Activated T-cell treated with anti-CD3 and anti-CD28 coated beads for 48 hours (primary cell): ENCODE measurements at regions not wholly inside any gene's neighbourhood (a gene's known extent, or its start where the extent isn't known, plus 50 kb on each side); places are given as distances from the start of the nearest gene placed in this dataset.
"Not testable (repeated sequence)": the region's sequence is repeated elsewhere in the genome, so short reads cannot be mapped to it uniquely, and the experiment has no call there.

ENCODE experiments used
- DNase-seq: peaks from one replicate; pipeline ENCODE4 v3.0.0-alpha.2; 2020; ENCODE audit warnings: low read depth

GRCh38 chr4:8675906-8676305 is 83.3 kb downstream of the CPZ start:
- DNase-seq, result no peak

GRCh38 chr4:8675383-8675782 is 82.8 kb downstream of the CPZ start:
- no peak for DNase-seq

- DNase-seq, result no peak
Observed at GRCh38 chr4:8674311-8674885, 81.8 kb downstream of the CPZ start.

- not testable (repeated sequence) for DNase-seq
Observed at GRCh38 chr4:8673106-8673505, 80.5 kb downstream of the CPZ start.

GRCh38 chr4:8672486-8672885 is 79.9 kb downstream of the CPZ start:
- no peak for DNase-seq

- DNase-seq, result no peak
Observed at GRCh38 chr4:8671712-8672290, 79.2 kb downstream of the CPZ start.
